ENCODE measurements at regions not wholly inside any gene's neighbourhood (a gene's known extent, or its start where the extent isn't known, plus 50 kb on each side); places are given as distances from the start of the nearest gene placed in this dataset.
"Not testable (repeated sequence)": the region's sequence is repeated elsewhere in the genome, so short reads cannot be mapped to it uniquely, and the experiment has no call there.

- no peak for DNase-seq
Measured at GRCh38 chr2:8607606-8608005, 74.2 kb upstream of the ID2 start.

DNA sequence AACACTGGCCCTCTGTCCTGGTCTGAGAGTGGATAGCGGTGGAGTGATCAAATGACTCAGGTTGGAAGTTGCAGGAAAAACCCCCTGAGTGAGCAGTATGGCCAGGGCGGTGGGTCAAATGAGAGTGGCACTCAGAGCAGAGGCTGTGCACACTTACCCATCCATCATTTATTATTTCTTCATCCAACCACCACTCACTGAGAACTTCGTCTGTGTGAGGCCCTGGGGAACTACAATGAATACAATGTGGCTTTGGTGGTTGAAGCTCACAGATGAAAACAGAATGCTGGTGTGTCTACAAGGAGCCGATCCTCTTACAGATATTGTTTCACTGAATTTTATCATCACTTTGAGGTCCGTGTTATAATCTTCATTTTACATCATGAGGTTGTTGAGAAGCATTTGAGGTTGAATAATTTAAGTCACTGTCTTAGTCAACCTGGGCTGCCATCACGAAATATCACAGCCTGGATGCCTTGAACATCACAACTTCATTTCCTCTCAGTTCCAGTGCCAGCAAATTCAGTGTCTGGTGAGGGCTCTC, 73.4 kb upstream of the ID2 start:
- DNase-seq, result no peak

DNA sequence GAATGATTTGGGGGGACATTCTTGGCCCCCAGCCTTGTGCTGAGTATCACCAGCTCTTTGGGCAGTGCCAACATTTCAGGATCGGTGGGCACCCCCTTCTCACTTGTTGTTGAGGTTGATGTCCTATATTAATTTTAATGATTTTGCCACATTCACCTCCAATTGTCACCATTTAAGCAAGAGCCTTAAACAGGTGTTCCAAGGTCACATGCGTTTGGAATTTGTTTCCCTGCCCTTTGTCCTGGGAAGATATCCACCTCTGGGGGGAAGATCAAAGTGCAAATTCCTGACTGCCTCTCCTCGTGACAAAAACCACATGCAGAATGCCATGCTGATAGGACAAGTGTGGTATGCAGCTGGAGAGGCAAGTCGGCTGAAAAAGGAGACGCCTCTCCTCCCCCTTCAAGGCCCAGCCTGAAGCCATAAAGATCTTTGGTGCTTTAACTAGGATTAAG, 72.5 kb upstream of the ID2 start:
- DNase-seq, result no peak

DNA sequence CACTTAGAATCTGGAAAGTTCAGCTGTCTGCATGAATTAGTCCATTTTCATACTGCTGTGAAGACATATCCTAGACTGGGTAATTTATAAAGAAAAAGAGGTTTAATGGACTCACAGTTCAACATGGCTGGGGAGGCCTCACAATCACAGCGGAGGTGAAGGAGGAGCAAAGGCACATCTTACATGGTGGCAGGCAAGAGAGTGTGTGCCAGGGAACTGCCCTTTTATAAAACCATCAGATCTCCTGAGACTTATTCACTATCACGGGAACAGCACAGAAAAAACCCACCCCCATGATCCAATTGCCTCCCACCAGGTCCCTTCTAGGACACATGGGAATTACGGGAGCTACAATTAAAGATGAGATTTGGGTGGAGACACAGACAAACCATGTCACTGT, 71.1 kb upstream of the ID2 start:
- not testable (repeated sequence) for DNase-seq

DNA sequence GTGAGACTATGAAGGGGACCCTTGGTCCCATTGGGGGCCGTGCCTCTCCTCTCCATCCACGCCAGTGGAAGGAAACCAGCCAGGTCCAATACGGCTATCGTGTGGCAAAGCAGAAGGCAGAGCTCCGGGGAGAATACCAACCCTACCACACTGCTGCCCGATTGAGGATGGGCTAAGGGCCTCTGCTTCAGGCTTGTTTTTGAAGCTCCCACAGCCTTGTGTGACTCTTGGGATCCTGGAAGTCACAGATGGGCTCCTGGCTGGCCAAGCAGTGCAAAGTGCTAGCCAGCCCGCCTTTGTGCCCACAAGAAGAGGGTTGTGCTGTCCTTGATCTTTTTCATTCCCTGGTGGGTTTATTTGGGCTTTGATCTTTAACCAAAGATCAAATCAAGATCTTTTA, 70.6 kb upstream of the ID2 start:
- DNase-seq, result no peak

DNA sequence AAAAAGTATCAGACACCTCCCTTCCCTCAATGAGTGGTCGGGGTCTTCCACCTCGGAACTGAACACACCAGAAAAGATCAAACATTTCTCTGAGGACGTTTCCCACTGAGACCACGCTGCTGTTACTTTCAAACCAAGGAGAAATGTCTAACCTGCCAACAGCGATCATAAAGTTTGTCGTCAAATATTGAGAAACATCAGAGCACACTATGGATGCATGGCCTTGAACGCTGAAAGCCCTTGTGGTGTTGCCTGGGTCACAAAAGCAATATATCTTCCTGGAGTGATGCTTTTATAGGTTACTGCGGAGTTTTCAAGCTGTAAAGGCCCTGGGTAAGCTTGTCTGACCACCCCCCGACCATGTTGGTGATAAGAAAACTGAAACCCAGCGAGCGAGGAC, 70.2 kb upstream of the ID2 start:
- no peak for DNase-seq

DNA sequence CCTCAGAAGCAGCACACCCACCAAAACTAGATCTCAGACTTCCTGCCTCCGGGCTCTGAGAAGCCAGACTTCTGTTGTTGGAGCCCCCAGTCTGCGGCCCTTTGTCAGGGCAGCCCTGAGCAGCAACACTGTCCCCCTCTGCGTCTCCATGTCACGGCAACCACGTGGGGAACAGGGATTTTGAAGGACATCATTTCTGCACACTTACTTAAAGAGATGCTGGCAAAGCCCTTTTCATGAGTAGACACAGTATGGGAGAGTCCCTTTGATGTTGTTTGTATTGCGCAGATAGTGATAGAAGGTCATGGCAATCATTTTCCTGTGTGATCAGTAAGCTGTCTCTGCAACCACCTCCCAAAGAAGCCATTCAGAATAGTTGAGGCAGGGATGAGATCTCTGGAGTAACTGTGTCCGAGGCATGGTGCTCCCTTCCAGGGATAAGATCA, 69.1 kb upstream of the ID2 start:
- DNase-seq, result no peak

DNA sequence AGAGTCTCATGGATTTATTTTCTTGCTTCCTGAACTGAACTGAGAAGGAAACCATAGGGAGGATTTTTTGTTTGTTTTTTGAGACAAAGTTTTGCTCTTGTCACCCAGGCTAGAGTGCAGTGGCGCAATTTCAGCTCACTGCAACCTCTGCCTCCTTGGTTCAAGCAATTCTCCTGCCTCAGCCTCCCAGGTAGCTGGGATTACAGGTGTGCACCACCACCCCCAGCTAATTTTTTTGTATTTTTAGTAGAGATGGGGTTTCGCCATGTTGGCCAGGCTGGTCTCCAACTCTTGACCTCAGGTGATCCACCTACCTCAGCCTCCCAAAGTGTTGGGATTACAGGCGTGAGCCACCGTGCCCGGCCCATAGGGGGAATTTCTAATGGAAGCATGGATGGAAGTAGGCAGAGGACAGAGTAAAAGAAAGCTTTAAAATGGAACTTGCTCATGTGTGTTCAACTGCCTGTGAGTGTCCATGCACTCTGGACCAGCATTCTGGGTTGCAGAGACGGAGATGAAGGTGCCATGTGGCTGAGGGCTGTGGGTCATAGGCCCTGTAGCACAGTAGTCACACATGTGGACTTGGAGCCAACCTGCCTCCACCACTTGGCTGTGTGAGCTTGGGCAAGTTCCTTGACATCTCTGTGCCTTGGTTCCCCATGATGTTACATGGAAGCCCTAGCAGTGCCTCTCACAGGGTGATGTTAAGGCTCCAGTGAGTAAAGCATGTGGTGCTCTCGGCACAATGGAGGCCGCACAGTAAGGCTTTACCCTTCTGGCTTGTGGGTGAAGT, 68.5 kb upstream of the ID2 start:
- not testable (repeated sequence) for DNase-seq

DNA sequence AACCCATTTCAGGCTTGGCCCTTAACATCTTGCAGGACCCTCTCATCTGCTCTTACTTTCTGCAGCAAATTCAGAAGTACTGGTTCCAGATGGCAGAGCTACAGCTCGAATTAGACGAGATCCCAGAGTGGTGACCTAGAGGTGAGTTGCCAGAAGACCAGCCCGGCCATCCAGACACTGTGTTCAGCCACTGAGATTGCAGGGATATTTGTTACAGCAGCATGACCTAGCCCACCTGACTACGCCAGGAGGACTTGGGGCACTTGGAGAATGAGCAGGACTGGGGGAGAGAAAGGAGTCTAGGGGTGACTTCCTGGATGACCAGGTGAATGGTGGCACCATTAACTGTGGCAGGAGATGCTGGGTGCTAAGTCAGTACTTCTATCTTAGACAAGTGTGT, 67.2 kb upstream of the ID2 start:
- DNase-seq, result no peak

- no peak for DNase-seq
Measured at GRCh38 chr2:8615252-8615575, 66.6 kb upstream of the ID2 start.

GRCh38 chr2:8615576-8616281, 66.1 kb upstream of the ID2 start:
- no peak for DNase-seq

- no peak for DNase-seq
Measured at GRCh38 chr2:8617048-8617447, 64.8 kb upstream of the ID2 start.

DNA sequence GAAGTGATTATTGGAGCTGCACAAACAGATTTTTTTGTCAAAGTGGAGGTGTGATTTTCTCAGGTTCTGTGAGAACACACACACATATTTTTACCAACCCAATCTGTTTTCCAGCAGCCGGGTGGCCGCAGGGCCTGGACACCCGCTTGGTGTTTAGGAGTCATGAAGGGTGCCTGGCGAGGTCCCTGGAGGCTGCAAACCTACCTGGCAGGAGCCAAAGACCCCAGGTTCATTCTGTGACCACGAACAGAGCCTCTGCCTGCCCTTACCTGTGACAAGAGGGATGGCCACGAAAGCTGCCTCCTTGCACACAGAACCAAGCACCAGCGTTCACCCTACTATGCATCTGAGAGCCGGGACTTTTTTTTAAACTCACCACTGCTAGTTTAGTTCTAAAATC, 64.3 kb upstream of the ID2 start:
- no peak for DNase-seq

DNA sequence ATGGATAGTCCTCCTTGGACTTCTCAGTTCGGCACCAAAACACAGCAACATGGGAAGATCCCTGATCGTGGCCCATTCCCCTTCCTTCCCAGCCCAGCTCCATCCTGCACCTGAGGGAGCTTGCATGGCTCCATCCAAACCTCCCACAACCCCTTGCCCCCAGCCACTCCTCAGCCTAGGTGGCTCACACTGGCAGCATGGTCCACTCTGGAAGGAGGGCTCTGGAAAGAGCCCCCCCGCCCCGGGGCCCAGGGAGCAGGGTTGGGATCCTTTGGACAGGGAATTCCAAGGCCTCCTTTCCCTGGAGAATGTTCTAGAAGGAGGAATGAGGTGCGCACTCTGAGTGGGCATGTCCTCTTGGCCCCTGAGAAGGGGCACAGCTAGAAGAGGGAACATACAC, 62.8 kb upstream of the ID2 start:
- DNase-seq, result no peak

DNA sequence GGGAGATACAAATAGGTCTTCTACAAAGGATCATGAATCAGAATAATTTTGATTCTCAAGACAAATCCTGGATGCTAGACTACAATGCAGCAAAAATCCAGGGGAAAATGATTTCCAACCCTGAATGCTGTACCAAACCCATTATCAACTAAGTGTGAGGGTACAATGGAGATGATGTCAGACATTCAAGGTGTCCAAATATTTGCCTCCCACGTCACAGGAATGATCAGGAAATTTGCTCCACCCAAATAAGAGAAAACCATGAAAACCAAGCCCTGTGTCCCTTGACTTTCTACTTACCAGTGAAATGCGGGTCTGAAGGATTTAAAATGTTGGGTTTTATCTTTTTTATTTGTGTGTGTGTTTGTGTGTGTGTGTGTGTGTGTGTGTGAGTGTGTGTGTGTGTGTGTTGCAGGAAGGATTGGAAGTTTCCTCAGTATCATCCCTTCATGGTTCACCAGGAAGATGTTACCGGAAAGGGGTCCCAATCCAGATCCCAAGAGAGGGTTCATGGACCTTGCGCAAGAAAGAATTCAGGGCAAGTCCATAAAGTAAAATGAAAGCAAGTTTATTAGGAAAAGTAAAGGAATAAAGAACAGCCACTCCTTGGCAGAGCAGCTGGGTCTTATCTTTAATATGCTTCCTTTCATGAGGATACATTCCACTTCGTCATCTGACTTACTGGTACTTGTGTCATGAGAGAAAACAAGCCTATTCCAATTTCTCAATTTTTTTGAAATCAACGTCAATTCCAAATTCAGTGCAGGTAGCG, 61.1 kb upstream of the ID2 start:
- no peak for DNase-seq

DNA sequence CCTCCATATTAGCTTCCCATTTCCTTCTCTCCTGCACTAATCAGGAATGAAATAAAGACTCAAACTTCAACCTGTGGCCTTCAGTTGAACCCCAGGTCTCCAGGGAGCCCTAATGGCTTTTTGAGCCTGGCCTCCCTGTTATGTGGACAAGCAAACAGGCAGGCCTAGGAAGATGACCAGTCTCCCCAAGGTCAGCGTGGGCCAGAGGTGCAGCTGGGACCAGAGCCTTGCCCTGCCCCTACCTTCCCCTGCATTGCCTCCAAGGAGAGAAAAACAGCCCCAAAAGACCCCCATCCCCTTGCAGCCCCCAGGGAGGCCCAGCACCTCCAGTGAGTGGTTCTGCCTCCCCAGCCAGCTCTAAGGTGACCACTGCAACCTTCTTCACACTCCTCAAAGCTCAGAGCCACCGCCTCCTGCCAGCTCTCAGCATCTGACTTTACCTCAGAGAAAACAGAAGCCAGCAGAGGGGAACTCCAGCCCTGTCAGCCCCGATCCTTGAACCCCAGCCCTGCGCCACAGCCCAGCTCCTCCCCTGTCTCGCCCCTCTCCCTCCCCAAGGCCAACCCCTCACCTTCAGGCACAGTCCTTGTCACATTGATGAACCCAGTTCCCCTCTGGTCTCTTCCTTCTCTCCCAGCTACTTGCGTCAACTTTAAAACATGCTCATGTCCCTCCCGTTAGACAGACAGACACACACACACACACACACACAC, 59.5 kb upstream of the ID2 start:
- no peak for DNase-seq

- no peak for DNase-seq
Measured at GRCh38 chr2:8622924-8623465, 58.9 kb upstream of the ID2 start.

- DNase-seq, result no peak
Measured at GRCh38 chr2:8623576-8623957, 58.3 kb upstream of the ID2 start.

DNA sequence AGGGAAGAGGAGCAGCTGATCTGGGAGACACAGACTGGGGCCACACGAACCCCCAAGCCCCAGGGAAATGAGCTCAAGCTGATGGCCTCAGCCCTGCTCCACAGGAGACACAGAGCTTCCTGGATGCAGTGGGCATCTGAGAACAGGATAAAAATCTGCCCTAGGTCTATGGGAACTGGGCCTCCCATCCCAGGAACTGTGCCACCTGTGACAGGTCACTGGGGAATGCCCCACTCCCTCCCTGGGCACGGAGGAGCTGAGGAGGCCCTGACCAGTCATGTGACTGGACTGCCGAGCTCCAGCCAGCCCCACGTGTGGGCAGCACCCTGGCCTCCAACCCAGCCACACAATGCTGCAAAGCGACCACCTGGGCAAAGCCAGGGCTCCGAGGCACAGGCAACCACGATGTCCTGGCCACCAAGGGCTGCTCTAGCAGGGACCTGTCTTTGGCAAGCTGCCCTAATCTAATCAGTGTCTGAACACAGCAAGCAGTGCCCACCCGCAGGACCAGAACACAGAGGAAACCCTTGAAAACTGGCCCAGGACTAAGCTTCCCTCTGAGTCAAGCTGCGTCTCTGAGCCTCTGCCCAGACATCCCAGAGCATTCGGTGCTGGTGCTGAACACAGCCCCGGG, 57.8 kb upstream of the ID2 start:
- no peak for DNase-seq

DNA sequence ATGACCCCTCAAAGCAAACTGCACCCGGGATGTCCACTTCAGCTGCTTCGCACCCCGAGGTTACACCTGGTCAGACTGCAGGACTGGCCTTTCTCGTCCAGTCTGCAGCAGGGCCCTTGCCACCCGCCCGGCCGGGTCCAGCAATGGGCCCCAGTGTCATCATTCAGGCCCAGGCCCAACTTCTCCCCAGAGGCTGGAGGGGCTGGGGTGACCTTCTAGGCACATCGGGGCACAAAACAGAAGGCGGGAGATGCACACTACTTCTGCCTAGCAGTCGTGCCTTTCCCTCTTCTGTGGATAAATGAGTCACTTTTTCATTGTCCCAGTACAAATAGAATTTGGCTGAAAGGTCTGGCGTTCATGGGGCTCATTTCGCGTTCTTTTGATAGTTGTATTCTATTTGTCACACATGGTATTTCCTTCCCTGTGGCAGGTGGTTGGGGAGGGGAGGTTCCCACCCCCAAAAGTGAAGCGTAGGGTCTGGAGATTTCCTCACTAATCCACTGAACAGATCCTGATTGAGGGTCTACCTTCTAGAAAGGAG, 56.9 kb upstream of the ID2 start:
- DNase-seq, result no peak

DNA sequence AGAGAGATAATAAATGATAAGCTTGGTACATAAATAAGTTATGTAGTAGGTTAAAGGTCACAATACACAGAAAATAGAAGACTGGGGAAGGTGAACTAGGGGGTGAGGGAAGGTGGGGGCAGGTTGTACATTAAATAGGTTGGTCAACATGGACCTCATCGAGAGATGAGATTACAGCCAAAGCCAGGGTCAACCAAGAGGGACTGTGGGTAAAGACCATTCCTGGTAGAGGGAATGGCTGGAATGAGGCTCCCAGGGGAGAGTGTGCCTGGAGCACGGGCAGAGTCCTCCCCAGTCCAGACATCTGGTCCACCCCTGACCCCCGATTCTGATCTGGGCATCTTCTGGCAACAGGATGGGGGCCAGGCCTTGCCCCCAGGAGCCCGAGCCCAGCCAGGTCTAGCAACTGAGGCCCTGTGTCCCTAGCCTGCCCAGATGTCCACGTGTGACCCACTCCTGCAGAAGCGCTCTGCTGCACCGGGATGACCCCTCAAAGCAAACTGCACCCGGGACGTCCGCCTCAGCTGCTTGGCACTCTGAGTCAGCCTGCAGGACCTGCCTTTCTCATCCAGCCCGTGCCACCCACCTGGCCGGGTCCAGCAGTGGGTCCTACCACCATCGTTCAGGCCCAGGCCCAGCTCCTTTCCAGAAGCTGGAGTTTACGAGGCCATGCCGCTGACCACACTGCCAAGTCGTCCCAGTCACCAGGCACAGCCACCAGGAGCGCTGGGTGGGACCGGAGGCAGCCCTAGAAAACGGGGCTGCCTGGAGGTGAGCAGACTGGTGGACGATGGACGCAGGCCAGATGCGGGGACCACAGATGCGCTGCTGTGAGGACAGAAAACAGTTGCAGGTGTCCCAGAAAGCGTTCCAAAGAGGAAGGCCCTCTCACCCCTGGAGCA, 56.2 kb upstream of the ID2 start:
- no peak for DNase-seq
